Panc1 (cell line): ENCODE measurements at regions not wholly inside any gene's neighbourhood (a gene's known extent, or its start where the extent isn't known, plus 50 kb on each side); places are given as distances from the start of the nearest gene placed in this dataset.
A peak's percentile ranks its signal among the peaks of the same experiment; 100 is the strongest.

ENCODE experiments used
- ATAC-seq: fragments of 200-7000 bp; cut with Tn5 transposase; 2 replicates; pipeline ENCODE4 v1.9.1; 2020; ENCODE audit warnings: mild to moderate bottlenecking, moderate library complexity
- BruUV-seq: library from RNA; stranded (reverse); fragments of 400-500 nt; replicated peaks from 2 replicates; lab custom pipeline; 2021; lab: Mats Ljungman, UMichigan
- CTCF ChIA-PET: fragments of 300-600 bp; sonication (Branson Sonifier 250); formaldehyde crosslinking; loops from one replicate; lab custom pipeline; 2022; ENCODE audit warnings: antibody characterized with exemption; lab: Charles Lee
- POLR2A ChIA-PET: fragments of 300-600 bp; sonication (Branson Sonifier 250); formaldehyde crosslinking; loops from one replicate; lab custom pipeline; 2022; ENCODE audit warnings: antibody characterized with exemption; lab: Charles Lee
- DNase-seq: peaks from one replicate; pipeline ENCODE4 v3.0.0-alpha.2; 2010; ENCODE audit warnings: low read depth, low spot score
- H3K27ac ChIP-seq: 2 replicates; pipeline ENCODE4 v1.5.1; 2011; ENCODE audit warnings: mild to moderate bottlenecking, low read length, inconsistent platforms
- H3K27me3 ChIP-seq: fragments of 200-500 bp; sonication (Bioruptor generic); 2 replicates; pipeline ENCODE4 v1.6.0; 2014; ENCODE audit warnings: low read length, inconsistent platforms; ENCODE audit not compliant: control insufficient read depth, insufficient read depth
- H3K36me3 ChIP-seq: fragments of 200-500 bp; sonication (Bioruptor generic); 2 replicates; pipeline ENCODE4 v1.5.1; 2014; ENCODE audit warnings: inconsistent platforms, mild to moderate bottlenecking, low read length, moderate library complexity; ENCODE audit not compliant: control insufficient read depth, insufficient read depth
- H3K4me1 ChIP-seq: 2 replicates; pipeline ENCODE4 v1.5.1; 2011; ENCODE audit warnings: inconsistent platforms, mild to moderate bottlenecking, low read length, moderate library complexity; ENCODE audit not compliant: control insufficient read depth, insufficient read depth
- H3K4me3 ChIP-seq, 2 experiments: 2 replicates each; pipeline ENCODE4 v1.5.1; 2011 to 2012; ENCODE audit warnings: low read depth in 2 of 2, low read length in 2 of 2, mild to moderate bottlenecking in 2 of 2, inconsistent platforms in 1 of 2, moderate library complexity in 1 of 2
- H3K9me3 ChIP-seq: fragments of 200-500 bp; sonication (Bioruptor generic); 2 replicates; pipeline ENCODE4 v1.5.1; 2014; ENCODE audit warnings: low read depth, mild to moderate bottlenecking, inconsistent platforms, low read length, moderate library complexity; ENCODE audit not compliant: control insufficient read depth, insufficient read depth
- POLR2AphosphoS5 ChIP-seq: IDR thresholded peaks from 2 replicates; pipeline ENCODE4 v1.6.1; 2012; ENCODE audit warnings: mild to moderate bottlenecking, low read depth, low read length, moderate library complexity
- SIN3A ChIP-seq: IDR thresholded peaks from 2 replicates; pipeline ENCODE4 v1.6.1; 2012; ENCODE audit warnings: low read depth, mild to moderate bottlenecking, low read length, moderate library complexity, borderline replicate concordance; ENCODE audit not compliant: insufficient read depth
- TCF7L2 ChIP-seq: IDR thresholded peaks from 2 replicates; pipeline ENCODE4 v1.6.1; 2011; ENCODE audit warnings: mild to moderate bottlenecking, low read depth, low read length, inconsistent platforms
- in situ Hi-C: cut with HindIII; loops from 2 replicates; pipeline ENCODE4 v1.10.0; 2016; ENCODE audit warnings: low sequenced_read_pairs, low pct_unique_long_range_greater_than_20kb
- intact Hi-C: fragments of 100-400 bp; cut with micrococcal nuclease; formaldehyde crosslinking; loops from one replicate; pipeline ENCODE4 v1.10.0; 2022; ENCODE audit not compliant: unreplicated experiment
- TF ChIP-seq, protein P1 (sequence below): fragments of 450-650 bp; IDR thresholded peaks from 2 replicates; pipeline ENCODE4 v1.5.1; 2017; ENCODE audit warnings: mild to moderate bottlenecking
- TF ChIP-seq, protein P2 (sequence below), 2 experiments: IDR thresholded peaks; 2 replicates each; pipeline ENCODE4 v1.6.1; 2011 to 2012; ENCODE audit warnings: low read depth in 2 of 2, control low read depth in 1 of 2, low read length in 1 of 2, mild to moderate bottlenecking in 1 of 2, moderate library complexity in 1 of 2; ENCODE audit not compliant: insufficient read depth in 1 of 2

DNA sequence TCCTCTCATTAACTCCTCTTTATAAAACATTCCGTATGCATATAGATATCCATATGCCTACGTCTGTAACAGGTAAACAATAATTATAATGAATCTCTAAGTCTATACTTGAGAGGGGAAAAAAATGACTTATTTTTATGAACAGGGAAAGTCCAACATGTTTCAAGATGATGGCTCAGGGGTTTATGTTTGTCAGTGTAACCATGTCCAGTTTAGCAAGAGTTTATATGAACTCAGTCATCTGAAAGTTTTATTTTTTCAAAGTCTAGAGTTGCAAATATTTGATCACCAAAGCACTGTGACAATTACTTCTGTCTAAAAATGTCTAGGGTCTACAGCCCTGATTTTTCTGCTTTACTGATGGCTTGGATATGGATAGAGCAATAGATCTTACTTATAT lies 559.4 kb upstream of the KCNMB2 start:
- intact Hi-C loops: no loop called here
- Histone ChIP-seq H3K27ac (peak overlapping the region; percentile 17; the same call in 1 of the 2 replicates), H3K27me3 (no peaks in the 10 kb centered on the region), H3K36me3 (no peaks in the 10 kb centered on the region), H3K4me3 (no peak overlapping the region), H3K9me3 (no peaks in the 10 kb centered on the region), H3K4me1 (no peaks in the 10 kb centered on the region)
- no peak for DNase-seq
- ChIA-PET CTCF (no interaction called here), POLR2A (no interaction called here)
- TF ChIP-seq TCF7L2 (no peak), SIN3A (no peak)
- TF ChIP-seq, protein P1, sequence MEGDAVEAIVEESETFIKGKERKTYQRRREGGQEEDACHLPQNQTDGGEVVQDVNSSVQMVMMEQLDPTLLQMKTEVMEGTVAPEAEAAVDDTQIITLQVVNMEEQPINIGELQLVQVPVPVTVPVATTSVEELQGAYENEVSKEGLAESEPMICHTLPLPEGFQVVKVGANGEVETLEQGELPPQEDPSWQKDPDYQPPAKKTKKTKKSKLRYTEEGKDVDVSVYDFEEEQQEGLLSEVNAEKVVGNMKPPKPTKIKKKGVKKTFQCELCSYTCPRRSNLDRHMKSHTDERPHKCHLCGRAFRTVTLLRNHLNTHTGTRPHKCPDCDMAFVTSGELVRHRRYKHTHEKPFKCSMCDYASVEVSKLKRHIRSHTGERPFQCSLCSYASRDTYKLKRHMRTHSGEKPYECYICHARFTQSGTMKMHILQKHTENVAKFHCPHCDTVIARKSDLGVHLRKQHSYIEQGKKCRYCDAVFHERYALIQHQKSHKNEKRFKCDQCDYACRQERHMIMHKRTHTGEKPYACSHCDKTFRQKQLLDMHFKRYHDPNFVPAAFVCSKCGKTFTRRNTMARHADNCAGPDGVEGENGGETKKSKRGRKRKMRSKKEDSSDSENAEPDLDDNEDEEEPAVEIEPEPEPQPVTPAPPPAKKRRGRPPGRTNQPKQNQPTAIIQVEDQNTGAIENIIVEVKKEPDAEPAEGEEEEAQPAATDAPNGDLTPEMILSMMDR: no peak
- TF ChIP-seq, protein P2, sequence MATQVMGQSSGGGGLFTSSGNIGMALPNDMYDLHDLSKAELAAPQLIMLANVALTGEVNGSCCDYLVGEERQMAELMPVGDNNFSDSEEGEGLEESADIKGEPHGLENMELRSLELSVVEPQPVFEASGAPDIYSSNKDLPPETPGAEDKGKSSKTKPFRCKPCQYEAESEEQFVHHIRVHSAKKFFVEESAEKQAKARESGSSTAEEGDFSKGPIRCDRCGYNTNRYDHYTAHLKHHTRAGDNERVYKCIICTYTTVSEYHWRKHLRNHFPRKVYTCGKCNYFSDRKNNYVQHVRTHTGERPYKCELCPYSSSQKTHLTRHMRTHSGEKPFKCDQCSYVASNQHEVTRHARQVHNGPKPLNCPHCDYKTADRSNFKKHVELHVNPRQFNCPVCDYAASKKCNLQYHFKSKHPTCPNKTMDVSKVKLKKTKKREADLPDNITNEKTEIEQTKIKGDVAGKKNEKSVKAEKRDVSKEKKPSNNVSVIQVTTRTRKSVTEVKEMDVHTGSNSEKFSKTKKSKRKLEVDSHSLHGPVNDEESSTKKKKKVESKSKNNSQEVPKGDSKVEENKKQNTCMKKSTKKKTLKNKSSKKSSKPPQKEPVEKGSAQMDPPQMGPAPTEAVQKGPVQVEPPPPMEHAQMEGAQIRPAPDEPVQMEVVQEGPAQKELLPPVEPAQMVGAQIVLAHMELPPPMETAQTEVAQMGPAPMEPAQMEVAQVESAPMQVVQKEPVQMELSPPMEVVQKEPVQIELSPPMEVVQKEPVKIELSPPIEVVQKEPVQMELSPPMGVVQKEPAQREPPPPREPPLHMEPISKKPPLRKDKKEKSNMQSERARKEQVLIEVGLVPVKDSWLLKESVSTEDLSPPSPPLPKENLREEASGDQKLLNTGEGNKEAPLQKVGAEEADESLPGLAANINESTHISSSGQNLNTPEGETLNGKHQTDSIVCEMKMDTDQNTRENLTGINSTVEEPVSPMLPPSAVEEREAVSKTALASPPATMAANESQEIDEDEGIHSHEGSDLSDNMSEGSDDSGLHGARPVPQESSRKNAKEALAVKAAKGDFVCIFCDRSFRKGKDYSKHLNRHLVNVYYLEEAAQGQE (IDR thresholded peaks at IDR 0.05; ENCODE audit: insufficient read depth in 1 of 2, low read depth in 2 of 2, low read length in 1 of 2): no peak
- no peak for ATAC-seq
- BruUV-seq: no TSS peak
- in situ Hi-C loops: no loop called here

DNA sequence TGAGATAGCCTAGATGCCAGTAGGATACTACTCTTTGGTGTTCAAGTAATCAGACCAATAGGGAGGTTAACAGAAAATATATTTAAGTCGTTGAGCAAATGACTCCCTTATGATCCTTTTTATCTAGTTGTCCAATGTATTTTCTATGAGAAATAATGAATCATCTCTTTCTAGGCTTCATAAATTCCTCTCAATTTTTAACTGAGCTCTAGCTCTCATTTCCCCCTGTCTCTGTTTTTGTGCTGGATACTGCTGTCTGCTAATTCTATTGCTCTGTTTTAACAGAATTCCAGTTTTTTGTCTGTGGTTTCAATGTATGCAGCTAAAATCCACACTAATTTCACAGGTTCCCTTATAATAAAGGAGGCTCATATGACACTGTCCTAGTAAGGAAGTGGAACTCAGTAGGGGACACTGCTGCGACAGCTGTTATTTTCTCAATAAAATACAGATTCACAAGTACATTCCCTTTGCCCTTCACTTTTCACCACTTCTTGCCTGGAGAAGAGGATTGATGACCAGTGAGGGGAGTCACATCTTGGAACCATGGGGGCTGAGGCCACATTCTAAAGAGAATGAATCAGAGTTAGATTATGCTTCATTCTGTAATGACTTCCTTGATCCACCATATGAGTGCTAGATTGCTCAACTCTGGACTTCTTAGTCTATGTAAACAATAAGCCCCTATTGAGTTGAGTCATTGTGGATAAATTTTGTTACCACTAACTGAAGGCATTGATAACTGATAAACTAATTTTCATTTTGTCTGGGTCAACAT lies 558.7 kb upstream of the KCNMB2 start:
- in situ Hi-C loops: no loop called here
- Histone ChIP-seq H3K9me3 (no peaks in the 10 kb centered on the region), H3K36me3 (no peaks in the 10 kb centered on the region), H3K4me1 (no peaks in the 10 kb centered on the region), H3K27ac (peak overlapping the region; percentile 21; the same call in 1 of the 2 replicates), H3K4me3 (no peak overlapping the region), H3K27me3 (no peaks in the 10 kb centered on the region)
- intact Hi-C loops: no loop called here
- DNase-seq (no peak), ATAC-seq (no peak)
- POLR2A ChIA-PET: no interaction called here
- CTCF ChIA-PET: no interaction called here
- BruUV-seq: no TSS peak
- TF ChIP-seq POLR2AphosphoS5 (no peak), TCF7L2 (no peak), SIN3A (no peak)
- TF ChIP-seq, protein P1: no peak
- TF ChIP-seq, protein P2 (IDR thresholded peaks at IDR 0.05; ENCODE audit: insufficient read depth in 1 of 2, low read depth in 2 of 2, low read length in 1 of 2): no peak
